HG03108 (cell line): ENCODE measurements at regions not wholly inside any gene's neighbourhood (a gene's known extent, or its start where the extent isn't known, plus 50 kb on each side); places are given as distances from the start of the nearest gene placed in this dataset.
"Not testable (repeated sequence)": the region's sequence is repeated elsewhere in the genome, so short reads cannot be mapped to it uniquely, and the experiment has no call there.

ENCODE experiments used
- ATAC-seq: cut with Tn5 transposase; IDR thresholded peaks from one replicate; pipeline ENCODE4 v1.9.1; 2021; ENCODE audit warnings: moderate library complexity; ENCODE audit not compliant: unreplicated experiment

DNA sequence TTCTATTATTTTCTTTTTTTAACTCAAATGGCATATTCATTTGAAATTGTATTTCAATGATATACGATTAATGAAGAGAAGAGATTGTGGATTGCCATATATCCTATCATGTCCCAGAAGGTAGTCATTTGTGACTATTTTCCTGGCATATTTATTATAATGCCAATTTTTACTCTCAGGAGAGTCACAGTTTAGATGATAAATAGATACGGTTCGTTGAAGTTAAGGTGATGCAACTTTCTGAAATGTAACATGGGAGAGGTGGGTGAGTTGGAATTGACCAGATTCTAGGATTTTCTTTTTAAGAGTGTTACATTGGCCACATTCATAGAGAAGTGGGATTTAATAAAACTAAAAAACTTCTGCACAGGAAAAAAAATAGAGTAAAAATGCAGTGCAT, 1138.5 kb downstream of the NCAM2 start:
- ATAC-seq = no peak

DNA sequence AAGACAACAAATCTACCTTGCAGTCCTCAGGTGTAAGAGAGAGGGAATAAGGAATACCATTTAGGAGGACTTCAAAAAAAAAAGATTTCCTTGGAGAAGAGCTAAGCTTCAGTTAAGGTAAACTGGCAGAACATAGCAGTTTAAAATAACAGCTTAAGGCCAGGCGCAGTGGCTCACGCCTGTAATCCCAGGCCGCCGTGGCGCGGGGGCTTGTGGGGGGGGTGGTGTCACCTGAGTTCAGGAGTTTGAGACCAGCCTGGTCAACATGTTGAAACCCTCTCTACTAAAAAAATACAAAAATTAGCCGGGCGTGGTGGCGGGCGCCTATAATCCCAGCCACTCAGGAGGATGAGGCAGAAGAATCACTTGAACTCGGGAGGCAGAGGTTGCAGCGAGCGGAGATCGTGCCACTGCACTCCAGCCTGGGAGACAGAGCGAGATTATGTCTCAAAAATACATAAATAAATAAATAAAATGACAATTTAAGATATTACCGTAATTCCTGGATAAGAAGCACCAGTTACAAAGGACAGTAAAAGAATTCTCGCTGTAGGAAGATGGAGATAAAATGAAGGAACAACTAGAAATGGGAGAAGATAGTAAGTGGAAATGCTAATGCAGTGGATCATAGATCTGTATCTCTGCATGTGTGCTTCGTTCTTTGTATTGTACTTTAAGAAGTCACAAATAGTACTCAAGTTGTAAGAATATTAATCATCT, 1140.2 kb downstream of the NCAM2 start:
- no peak for ATAC-seq

DNA sequence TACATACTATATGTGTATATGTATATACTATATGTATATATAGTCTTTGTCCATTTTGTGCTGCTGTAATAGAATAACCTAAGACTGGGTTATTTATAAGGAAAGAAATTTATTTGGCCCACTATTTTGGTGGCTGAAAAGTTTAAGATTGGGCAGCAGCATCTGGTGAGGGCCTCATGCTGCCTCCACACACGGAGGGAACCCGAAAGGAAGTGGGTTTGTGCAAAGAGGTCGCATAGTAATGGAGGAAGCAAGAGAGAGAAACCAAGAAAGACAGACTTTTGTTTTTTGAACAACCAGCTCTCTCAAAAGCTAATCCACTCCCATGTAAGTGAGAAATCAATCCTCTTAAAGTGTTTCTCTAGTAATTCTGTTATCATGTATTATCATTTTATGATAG, 1147.3 kb downstream of the NCAM2 start:
- ATAC-seq = no peak

DNA sequence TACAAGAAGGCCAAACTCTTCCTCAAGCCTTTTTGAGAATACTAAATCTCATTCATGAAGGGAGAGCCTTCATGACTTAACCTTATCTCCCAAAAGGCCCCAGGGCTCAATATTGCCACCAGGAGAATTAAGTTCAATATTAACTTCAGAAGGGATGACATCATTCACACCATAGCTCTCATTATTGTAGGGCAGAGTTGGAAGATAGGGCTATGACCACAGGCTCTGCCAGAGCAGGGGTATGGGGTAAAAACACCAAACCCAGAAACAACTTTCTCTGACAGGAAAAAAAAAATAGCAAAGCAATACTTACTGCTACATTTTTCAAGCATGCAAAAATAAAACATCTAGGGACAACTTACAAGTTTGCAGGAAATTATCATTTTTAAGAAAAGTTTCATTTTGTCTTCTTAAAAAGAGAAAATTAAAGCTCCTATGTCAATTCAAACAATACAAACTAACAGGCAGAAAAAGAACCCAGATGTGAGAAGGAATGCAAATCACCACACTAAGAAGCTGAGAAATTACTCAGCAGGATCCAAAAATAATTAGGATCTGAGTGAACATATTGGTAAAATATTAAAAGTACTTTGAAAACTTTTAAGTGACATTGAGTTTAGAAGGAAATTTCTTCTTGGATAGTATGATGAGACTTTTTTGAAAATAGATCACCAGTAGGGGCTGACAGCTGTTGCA, 1156.5 kb downstream of the NCAM2 start:
- ATAC-seq = no peak

DNA sequence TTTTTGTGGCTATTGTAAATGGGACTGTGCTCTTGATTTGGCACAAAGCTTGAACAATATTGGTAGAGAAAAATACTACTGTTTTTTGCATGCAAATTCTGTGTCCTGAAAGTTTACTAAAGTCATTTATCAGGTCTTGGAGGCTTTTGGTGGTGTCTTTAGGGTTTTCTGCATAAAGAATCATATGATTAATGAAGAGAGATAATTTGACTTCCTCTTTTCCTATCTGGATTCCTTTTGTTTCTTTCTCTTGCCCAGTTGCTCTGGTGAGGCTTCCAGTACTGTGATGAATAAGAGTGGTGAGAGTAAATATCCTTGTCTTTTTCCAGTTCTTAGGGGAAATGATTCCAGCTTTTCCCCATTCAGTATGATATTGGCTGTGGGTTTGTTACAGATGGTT, 1166.7 kb downstream of the NCAM2 start:
- ATAC-seq = no peak

DNA sequence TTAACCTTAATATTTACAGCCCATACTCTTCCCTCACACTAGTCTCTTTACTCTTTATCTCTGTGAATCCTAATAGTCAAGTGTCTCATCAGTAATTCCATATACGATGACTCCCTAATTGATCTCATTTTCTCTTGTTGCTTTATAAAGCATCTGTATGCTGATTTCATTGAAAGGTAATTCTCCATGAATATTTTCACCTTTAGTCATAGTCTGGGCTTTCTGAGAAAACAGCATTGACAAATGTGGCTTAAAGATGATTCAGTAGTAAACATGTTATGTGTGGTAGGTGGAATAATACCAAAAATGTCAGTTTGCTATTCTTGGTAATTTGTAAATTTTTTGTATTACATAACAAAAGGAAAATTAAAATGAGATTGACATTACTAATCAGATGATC, 1176.5 kb downstream of the NCAM2 start:
- ATAC-seq = no peak

DNA sequence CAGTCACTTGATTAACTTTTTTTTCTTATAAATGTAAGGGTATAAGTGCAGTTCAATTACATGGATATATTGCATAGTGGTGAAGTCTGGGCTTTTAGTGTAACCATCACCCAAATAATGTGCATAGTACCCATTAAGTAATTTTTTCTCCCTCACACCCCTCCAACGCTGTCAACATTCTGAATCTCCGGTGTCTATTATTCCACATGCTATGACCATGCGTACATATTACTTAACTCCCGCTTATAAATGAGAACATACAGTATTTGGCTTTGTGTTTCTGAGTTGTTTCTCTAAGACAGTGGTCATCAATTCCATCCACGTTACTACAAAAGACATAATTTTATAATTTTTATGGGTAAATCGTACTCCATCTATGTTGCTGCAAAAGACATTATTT, 1191.1 kb downstream of the NCAM2 start:
- no peak for ATAC-seq

DNA sequence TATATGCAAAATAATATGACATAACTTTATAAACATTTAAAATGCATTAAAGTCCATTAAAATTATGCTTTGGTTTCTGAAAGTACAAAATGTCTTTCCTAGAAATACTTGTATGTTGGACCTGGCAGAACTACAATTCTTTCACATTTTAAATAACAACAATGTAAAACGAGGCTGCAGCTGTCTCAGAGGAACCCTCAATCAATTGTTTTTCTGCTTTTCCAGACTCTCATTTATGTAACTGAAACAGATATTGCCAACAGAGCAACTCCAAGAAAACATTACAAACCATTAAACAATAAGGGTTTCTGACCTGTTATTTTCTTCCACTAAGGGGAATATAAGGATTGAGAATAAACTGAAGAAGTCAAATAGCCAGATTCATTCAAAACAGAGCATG, 1193.4 kb downstream of the NCAM2 start:
- no peak for ATAC-seq

DNA sequence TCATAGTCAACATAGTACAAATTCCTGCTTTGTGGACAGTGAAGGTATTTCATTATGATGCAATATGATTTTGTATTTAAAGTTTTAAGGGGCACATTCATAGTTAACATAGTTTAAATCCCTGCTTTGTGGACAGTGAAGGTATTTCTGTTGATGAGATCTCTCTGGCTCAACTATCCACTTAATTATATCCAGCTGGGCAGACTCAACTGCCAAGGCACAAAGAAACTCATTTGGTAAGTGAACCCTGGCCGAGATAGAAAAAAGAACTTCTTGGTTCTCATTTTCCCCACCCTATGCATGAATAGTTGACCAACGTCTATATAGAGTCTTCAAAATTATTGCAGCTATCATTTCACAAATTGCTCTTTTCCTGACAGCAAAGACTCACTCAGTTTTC, 1194.6 kb downstream of the NCAM2 start:
- no peak for ATAC-seq

DNA sequence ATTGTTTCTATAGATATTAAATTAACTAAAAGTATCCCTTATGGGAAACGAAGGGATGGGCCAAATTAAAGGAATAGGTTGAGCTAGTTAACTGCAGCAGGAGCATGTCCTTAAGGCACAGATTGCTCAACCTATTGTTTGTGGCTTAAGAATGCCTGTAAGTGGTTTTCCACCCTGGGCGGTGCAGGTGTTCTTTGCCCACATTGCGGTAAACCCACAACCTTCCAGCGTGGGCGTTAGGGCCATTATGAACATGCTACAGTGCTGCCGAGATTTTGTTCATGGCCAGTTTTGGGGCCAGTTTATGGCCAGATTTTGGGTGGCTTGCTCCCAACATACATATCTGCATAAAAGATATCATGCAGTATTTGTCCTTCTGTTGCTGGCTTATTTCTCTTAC, 1196.8 kb downstream of the NCAM2 start:
- ATAC-seq = not testable (repeated sequence)

DNA sequence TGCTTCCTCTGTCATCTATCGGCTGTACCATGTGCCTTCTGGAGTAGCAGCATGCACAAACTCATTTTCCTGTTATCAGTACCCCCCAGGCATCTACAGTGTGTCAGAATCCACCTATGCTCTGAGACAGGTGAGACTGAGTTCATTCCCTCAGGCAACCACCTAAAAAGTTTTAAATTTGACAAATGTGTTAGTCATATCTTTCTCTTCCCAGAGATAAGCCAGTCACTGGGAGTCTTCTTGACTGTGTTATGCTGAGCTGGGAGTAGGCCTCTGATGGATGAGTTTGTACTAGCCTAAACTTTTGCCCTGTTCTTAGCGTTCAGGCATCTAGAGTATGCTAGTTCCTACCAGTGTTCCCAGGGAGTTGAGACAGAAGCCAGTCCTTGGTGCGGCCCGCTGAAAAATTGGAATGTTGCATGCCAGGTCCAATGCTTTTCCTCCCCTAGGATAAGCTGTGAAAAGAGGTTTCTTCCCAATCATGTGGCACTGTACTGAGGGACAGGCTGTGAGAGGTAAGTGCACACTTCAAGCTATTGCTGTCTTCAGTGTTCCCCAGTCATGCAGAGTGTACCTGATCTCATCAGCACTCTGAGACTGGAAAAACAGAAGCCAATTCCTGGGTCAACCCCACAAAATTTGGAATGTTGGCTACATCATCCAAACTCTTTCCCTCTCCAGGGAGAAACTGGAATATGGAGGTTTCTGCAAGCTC, 1202.3 kb downstream of the NCAM2 start:
- ATAC-seq = no peak

DNA sequence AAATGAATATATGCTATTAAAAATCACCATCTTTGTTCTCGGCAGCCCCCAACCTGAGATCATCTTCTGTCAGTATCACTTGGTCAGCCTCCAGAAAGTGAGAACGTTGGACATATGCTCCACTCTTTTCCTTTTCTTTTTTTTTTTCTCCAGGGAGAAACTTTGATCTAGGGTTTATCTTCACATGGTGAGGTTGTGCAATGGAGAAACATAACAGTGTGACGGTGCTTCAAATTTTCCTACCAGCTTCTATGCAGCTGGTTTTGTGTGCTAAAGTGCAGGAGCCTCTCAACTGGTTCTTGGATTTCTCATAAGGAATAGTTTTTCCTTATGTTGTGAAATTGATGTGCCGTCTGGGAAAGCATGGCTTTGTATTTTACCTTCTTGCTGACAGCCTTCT, 1202.9 kb downstream of the NCAM2 start:
- ATAC-seq = no peak

DNA sequence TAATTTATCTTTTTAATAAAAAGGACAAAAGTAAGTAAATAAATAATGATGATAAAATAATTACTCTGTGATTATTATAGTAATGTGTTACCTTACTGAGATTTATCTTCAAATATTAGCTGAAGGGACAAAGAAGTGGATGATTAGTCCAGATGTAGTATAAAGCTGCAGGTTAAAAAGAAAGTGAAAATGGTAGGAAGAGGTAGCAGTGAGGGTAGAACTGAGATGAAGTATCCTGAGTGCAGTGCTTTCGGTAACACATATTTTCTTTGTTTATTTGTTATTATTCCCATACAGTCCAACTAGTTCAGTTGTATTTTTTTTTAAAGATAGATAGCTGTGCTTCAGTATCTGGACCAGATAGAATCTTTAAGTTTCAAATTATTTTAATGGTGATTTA, 1203.5 kb downstream of the NCAM2 start:
- no peak for ATAC-seq

DNA sequence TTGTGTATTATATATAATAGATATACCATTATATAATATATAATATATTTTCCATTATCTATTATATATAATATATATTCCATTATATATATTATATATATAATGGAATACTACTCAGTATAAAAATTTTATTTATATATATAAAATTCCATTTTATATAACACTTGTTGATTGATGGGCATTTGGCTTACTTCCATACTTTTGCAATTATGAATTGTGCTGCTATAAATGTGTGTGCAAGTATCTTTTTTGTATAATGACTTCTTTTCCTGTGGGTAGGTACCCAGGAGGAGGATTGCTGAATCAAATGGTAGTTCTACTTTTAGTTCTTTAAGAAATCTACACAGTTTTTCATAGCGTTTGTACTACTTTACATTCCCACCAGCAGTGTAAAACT, 1211.1 kb downstream of the NCAM2 start:
- no peak for ATAC-seq

DNA sequence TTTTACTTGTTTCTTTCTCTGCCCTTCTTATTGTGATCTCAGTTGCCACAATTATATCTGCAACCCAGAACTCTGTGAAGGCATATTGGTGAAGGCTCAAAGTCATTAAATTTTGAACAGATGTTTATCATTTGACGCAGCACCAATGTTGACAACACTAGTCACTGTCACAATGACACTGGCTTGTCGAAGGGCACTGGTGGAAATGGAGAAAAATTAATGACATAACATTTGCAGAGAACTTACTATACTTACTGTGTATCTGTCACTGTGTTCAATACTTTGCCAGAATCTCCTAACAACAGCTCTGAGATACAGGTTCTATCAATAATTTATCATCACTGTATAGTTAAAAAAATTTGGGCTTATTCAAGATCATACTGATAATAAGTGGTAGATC, 1213.7 kb downstream of the NCAM2 start:
- ATAC-seq = no peak

DNA sequence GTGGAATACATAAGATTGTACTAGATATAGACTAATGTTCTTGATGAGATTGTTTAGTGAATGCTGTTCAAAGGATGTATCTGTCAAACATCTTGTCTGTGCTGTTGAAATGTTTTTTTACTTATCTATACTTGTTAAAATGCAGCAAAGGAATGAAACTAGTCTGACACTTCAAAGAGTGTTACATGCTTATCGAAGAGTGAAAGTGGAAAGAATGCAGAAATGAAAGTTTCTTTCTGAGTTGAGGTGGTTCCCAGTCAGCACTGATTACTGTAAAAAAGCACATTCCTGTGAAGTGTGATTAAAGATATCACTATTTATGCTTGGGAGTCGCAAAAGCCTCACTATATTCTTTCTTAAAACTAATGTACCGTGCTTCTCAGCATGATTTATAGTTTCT, 1225.2 kb downstream of the NCAM2 start:
- ATAC-seq = peak; percentile 67

DNA sequence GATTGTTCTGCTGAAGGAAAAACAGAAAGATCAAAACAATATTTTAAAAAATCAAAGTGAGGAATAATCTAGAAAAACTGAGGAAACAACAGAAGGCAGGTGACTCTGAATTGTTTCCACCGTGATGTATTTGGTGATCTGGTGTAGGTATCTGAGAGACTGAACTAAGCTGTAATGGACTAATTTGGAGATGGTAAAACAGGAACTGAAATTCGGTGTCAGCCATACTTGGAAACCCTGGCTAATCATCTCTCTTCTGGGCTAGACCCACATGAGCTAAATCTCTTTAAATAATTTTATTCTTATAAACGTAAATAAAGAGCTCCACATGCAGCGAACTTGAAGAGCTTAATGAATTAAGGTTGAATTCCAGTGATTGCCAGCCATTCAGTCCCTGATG, 1226.1 kb downstream of the NCAM2 start:
- ATAC-seq = no peak

DNA sequence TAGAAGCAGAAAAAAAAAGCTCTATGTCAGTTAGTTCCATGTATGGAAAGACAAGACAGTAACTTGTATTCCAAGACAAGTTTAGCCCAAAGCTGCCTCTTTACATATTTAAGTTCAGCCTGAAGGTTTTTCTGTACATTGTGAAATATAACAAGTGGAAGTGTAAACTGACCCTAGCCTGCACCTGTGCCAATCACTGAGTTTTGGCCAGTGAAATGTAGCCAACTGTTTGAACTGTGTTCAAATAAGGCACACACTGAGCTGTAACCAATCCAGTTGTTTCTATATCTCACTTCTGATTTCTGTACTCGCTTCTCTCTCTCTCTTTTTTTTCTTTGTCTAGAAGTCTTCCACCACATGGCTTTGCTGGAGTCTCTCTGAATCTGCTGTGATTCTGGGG, 1227.1 kb downstream of the NCAM2 start:
- ATAC-seq = no peak

DNA sequence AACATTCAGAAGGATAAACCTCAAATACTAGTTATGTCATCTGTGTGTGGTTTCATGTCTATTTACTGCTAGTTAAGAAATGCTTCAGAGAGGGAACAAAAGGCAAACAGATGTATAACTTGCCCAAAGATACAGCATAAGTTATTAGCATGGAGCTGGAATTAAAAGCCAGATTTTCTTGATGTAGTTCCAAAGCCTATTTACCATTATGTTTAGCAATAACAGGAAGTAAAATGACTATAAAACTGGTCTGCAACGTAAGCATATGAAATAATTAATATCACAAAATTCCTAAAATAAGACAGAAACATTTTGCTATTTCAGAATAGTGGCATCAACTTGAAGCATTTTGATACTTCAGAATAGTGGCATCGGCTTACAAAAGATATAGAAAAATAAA, 1232.8 kb downstream of the NCAM2 start:
- ATAC-seq = no peak

DNA sequence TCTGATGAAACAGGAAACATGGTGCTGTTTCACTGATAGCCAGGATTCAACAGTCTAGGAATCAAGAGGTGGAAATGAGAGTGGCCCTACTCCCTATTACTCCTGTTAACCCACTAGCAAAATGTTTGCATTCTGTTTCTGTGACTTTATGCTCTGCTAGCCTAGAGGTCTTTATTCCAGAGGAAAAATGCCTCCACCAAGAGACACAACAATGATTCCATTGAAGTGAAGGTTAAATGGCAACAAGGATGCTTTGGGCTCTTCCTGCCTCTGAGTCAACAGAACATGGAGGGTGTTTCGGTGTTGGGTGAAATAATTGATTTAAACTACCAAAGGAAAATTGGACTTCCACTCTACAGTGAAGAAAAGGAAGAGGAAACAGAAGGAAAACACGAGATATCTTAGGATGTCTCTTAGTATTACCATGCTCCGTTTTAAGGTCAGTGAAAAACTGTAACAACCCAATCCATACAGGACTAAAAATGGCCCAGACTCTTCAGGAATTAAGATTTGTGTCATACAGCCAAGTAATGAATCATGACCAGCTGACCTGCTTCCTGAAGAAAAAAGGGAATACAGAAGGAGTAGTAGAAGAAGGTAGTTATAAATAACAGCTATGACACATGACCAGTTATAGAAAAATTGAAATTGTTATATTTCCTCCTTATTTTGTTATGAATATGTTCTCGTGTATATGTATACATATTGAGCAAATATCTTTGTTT, 1237.8 kb downstream of the NCAM2 start:
- ATAC-seq = no peak

DNA sequence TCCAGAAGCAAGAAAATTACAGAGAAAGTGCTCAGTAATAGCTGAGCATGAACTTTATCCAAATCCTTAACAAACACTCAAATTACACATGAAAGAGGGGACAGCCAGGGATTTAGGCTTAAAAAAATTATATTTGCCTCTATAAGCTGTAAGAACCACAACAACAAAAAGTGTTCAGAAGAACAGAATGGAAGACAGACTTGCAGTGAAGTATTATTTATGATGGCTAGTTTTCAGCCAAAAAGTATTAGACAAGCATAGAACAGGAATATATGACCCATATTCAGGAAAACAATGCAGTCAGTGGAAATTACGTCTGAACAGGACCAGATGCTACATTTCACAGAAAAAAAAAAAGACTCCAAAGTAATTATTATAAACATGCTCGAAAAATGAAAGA, 1246.3 kb downstream of the NCAM2 start:
- no peak for ATAC-seq

DNA sequence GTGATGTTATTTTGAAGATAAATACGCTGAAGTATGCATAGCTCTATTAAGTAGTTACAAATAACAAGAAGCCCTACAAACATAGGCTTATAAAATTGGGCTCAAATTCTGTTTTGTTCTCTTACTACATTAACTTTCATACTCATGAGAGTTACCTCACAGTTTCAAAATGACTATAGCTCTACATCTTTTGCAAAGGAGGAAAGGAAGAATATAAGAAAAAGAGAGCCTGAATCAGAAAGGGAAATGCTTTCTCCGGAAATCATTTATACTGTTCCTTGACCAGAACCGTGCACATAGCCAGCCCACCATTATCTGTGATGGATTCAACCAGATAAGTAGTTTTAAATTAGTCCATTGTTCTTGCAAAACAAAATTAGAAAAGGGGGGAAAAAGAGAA, 1252.1 kb downstream of the NCAM2 start:
- ATAC-seq = no peak
